HG02623 (cell line): ENCODE measurements at regions not wholly inside any gene's neighbourhood (a gene's known extent, or its start where the extent isn't known, plus 50 kb on each side); places are given as distances from the start of the nearest gene placed in this dataset.
"Not testable (repeated sequence)": the region's sequence is repeated elsewhere in the genome, so short reads cannot be mapped to it uniquely, and the experiment has no call there.

ENCODE experiments used
- ATAC-seq: cut with Tn5 transposase; IDR thresholded peaks from one replicate; pipeline ENCODE4 v1.9.1; 2021; ENCODE audit warnings: moderate library complexity; ENCODE audit not compliant: unreplicated experiment

- no peak for ATAC-seq
Measured at GRCh38 chr18:43793910-43794309, 516.6 kb upstream of the SYT4 start.

GRCh38 chr18:43794363-43794762 is 517.1 kb upstream of the SYT4 start:
- no peak for ATAC-seq

GRCh38 chr18:43797347-43797746 is 520.1 kb upstream of the SYT4 start:
- ATAC-seq = no peak

- ATAC-seq = no peak
Measured at GRCh38 chr18:43800584-43800983, 523.3 kb upstream of the SYT4 start.

- ATAC-seq = no peak
Measured at GRCh38 chr18:43805646-43806194, 528.4 kb upstream of the SYT4 start.

- ATAC-seq = no peak
Measured at GRCh38 chr18:43812627-43813026, 535.3 kb upstream of the SYT4 start.

- no peak for ATAC-seq
Measured at GRCh38 chr18:43819397-43819796, 542.1 kb upstream of the SYT4 start.

GRCh38 chr18:43819873-43820272 is 542.6 kb upstream of the SYT4 start:
- ATAC-seq = no peak

GRCh38 chr18:43825768-43826167 is 548.5 kb upstream of the SYT4 start:
- ATAC-seq = no peak

GRCh38 chr18:43826215-43826614 is 548.9 kb upstream of the SYT4 start:
- no peak for ATAC-seq

- ATAC-seq = no peak
Measured at GRCh38 chr18:43827311-43827710, 550.0 kb upstream of the SYT4 start.

- ATAC-seq = no peak
Measured at GRCh38 chr18:43830303-43830702, 553.0 kb upstream of the SYT4 start.

GRCh38 chr18:43830947-43831346 is 553.7 kb upstream of the SYT4 start:
- no peak for ATAC-seq

GRCh38 chr18:43846299-43846698 is 569.0 kb upstream of the SYT4 start:
- no peak for ATAC-seq

GRCh38 chr18:43847164-43848091 is 570.1 kb upstream of the SYT4 start:
- ATAC-seq = no peak

GRCh38 chr18:43849831-43850230 is 572.5 kb upstream of the SYT4 start:
- ATAC-seq = not testable (repeated sequence)

- no peak for ATAC-seq
Measured at GRCh38 chr18:43855376-43855775, 578.1 kb upstream of the SYT4 start.

GRCh38 chr18:43863180-43863579 is 585.9 kb upstream of the SYT4 start:
- no peak for ATAC-seq

GRCh38 chr18:43866696-43867095 is 589.4 kb upstream of the SYT4 start:
- ATAC-seq = no peak

- ATAC-seq = no peak
Measured at GRCh38 chr18:43868497-43868995, 591.3 kb upstream of the SYT4 start.

GRCh38 chr18:43869451-43870008 is 592.2 kb upstream of the SYT4 start:
- ATAC-seq = no peak

- ATAC-seq = no peak
Measured at GRCh38 chr18:43870626-43871025, 593.3 kb upstream of the SYT4 start.
